ENCODE measurements at regions not wholly inside any gene's neighbourhood (a gene's known extent, or its start where the extent isn't known, plus 50 kb on each side); places are given as distances from the start of the nearest gene placed in this dataset.

DNA sequence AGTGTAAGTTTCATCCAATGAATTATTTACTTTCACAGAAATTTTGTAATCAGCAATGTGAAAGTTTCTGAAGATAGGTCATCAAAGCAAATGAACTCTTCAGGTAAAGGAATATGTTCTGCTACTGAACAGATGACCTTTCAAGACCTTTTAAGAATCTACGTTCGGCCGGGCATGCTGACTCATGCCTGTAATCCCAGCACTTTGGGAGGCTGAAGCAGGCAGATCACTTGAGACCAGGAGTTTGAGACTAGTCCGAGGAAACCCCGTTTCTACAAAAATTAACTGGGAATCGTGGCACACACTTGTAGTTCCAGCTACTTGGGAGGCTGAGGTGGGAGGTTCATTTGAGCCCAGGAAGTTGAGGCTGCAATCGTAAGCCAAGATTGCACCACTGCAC is 578.4 kb upstream of the COX7C start:
- no peaks in the 10 kb centered on the region for H3K79me2 ChIP-seq (ENCODE audit: low read depth)
- Mint-ChIP-seq H3K27ac (no peak overlapping the region), H3K27me3 (ENCODE audit: insufficient read depth, low read depth) (no peaks in the 10 kb centered on the region), H3K4me3 (no peak overlapping the region), H3K36me3 (no peaks in the 10 kb centered on the region), H3K9me3 (no peaks in the 10 kb centered on the region), H3K4me1 (no peaks in the 10 kb centered on the region)
- TF ChIP-seq EZH2phosphoT487 (IDR thresholded peaks at IDR 0.05) (no peak), EZH2 (IDR thresholded peaks at IDR 0.05) (no peak)
- TF ChIP-seq, protein P1, sequence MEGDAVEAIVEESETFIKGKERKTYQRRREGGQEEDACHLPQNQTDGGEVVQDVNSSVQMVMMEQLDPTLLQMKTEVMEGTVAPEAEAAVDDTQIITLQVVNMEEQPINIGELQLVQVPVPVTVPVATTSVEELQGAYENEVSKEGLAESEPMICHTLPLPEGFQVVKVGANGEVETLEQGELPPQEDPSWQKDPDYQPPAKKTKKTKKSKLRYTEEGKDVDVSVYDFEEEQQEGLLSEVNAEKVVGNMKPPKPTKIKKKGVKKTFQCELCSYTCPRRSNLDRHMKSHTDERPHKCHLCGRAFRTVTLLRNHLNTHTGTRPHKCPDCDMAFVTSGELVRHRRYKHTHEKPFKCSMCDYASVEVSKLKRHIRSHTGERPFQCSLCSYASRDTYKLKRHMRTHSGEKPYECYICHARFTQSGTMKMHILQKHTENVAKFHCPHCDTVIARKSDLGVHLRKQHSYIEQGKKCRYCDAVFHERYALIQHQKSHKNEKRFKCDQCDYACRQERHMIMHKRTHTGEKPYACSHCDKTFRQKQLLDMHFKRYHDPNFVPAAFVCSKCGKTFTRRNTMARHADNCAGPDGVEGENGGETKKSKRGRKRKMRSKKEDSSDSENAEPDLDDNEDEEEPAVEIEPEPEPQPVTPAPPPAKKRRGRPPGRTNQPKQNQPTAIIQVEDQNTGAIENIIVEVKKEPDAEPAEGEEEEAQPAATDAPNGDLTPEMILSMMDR (IDR thresholded peaks at IDR 0.05) = no peak
- no peak for DNase-seq (ENCODE audit: low spot score)
- H3K36me3 ChIP-seq = no peaks in the 10 kb centered on the region
- H3K27ac ChIP-seq = no peak overlapping the region
- no peak overlapping the region for H3K4me2 ChIP-seq
- no peak overlapping the region for H2AFZ ChIP-seq (replicated peaks)
- no peaks in the 10 kb centered on the region for H3F3A ChIP-seq (ENCODE audit: low read depth)
- no peaks in the 10 kb centered on the region for H3K4me1 ChIP-seq
- H3K9me3 ChIP-seq (ENCODE audit: low read depth) = no peaks in the 10 kb centered on the region
- no peaks in the 10 kb centered on the region for H4K20me1 ChIP-seq (ENCODE audit: low read depth)
- no peaks in the 10 kb centered on the region for H3K27me3 ChIP-seq
- no peak overlapping the region for H3K4me3 ChIP-seq
- H3K9ac ChIP-seq = no peak overlapping the region

DNA sequence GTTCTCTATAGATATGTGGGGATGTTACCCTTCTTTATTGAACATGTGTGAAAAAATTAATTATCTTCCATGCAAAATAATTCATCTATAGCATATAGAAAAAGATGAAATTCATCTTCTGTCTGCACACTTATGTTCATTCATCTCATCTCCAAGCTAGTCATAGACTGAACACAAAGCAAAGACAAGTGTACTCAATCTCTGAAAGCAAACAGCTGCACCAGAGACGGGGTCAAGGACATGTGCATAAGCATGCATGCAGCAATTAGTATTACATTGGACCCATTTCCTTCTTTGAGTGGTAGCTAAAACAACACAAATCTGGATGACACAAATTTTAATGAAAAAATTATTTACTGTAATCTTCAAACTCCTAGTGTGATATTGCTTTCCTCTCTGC is 547.0 kb upstream of the COX7C start:
- Histone ChIP-seq H3K9me3 (ENCODE audit: low read depth) (no peaks in the 10 kb centered on the region), H3K4me1 (no peaks in the 10 kb centered on the region), H3K79me2 (ENCODE audit: low read depth) (no peaks in the 10 kb centered on the region), H3K27me3 (no peaks in the 10 kb centered on the region), H3F3A (ENCODE audit: low read depth) (no peaks in the 10 kb centered on the region), H3K9ac (no peak overlapping the region), H4K20me1 (ENCODE audit: low read depth) (no peaks in the 10 kb centered on the region), H3K4me2 (no peak overlapping the region), H2AFZ (replicated peaks) (no peak overlapping the region), H3K27ac (no peak overlapping the region), H3K36me3 (no peaks in the 10 kb centered on the region), H3K4me3 (no peak overlapping the region)
- H3K27ac Mint-ChIP-seq = no peak overlapping the region
- no peaks in the 10 kb centered on the region for H3K9me3 Mint-ChIP-seq
- no peak for DNase-seq (ENCODE audit: low spot score)
- no peaks in the 10 kb centered on the region for H3K27me3 Mint-ChIP-seq (ENCODE audit: insufficient read depth, low read depth)
- H3K4me1 Mint-ChIP-seq = peaks cover 3% of the 10 kb centered on the region
- no peak for TF ChIP-seq EZH2phosphoT487 (IDR thresholded peaks at IDR 0.05)
- H3K4me3 Mint-ChIP-seq = no peak overlapping the region
- no peaks in the 10 kb centered on the region for H3K36me3 Mint-ChIP-seq

DNA sequence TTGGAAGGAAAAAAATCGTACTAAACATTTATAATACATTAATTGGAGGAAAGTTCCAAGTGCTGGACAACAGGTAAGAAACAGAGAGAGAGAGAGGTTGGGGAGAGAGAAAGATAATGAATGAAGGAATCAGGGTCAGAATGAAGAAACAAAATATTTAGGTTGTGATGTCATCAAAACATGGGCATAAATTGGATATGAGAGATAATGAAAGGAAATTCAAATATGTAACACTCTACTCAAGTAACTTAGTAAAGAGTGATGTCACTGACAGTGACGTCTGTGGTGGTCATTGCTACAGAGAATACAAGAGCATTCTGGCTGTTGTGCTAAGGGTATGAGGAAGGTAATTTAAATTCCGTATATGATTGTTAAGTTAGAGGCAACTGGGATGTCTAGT is 543.4 kb upstream of the COX7C start:
- Mint-ChIP-seq H3K9me3 (no peaks in the 10 kb centered on the region), H3K4me3 (no peak overlapping the region), H3K36me3 (no peaks in the 10 kb centered on the region), H3K4me1 (peaks cover 3% of the 10 kb centered on the region), H3K27me3 (ENCODE audit: insufficient read depth, low read depth) (no peaks in the 10 kb centered on the region), H3K27ac (no peak overlapping the region)
- Histone ChIP-seq H3K27me3 (no peaks in the 10 kb centered on the region), H4K20me1 (ENCODE audit: low read depth) (no peaks in the 10 kb centered on the region), H3K79me2 (ENCODE audit: low read depth) (no peaks in the 10 kb centered on the region), H3K4me1 (no peaks in the 10 kb centered on the region), H3K4me3 (no peak overlapping the region), H3F3A (ENCODE audit: low read depth) (no peaks in the 10 kb centered on the region), H3K27ac (no peak overlapping the region), H3K4me2 (no peak overlapping the region), H3K36me3 (no peaks in the 10 kb centered on the region), H3K9me3 (ENCODE audit: low read depth) (no peaks in the 10 kb centered on the region), H2AFZ (replicated peaks) (no peak overlapping the region), H3K9ac (no peak overlapping the region)
- TF ChIP-seq EZH2 (IDR thresholded peaks at IDR 0.05) (no peak), EZH2phosphoT487 (IDR thresholded peaks at IDR 0.05) (no peak)
- TF ChIP-seq, protein P1 (IDR thresholded peaks at IDR 0.05) = no peak
- no peak for DNase-seq (ENCODE audit: low spot score)

DNA sequence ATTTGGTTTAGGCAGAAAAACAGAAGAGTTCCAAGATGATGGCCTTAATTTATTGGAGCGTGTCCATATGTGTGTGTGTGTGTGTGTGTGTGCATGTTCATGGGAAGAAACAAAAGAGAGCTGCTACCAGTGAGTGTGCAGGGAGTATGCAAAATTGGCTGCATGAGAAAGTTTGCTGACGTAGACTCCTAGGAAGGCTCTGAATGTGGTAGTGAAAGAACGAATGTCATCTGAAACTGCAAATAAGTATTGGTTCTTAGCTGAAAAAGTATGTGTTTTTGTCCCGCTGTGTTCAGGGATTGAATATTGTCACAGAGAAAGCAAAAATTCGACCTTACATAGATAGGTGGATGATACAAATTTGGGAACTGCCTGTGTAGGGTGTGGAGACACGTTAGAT is 542.6 kb upstream of the COX7C start:
- Mint-ChIP-seq H3K4me3 (no peak overlapping the region), H3K36me3 (no peaks in the 10 kb centered on the region), H3K9me3 (no peaks in the 10 kb centered on the region), H3K27me3 (ENCODE audit: insufficient read depth, low read depth) (no peaks in the 10 kb centered on the region), H3K27ac (no peak overlapping the region), H3K4me1 (no peaks in the 10 kb centered on the region)
- Histone ChIP-seq H3K9me3 (ENCODE audit: low read depth) (no peaks in the 10 kb centered on the region), H3K4me3 (no peak overlapping the region), H3K36me3 (no peaks in the 10 kb centered on the region), H4K20me1 (ENCODE audit: low read depth) (no peaks in the 10 kb centered on the region), H3K4me1 (no peaks in the 10 kb centered on the region), H3K4me2 (no peak overlapping the region), H3K27me3 (no peaks in the 10 kb centered on the region), H3K9ac (no peak overlapping the region), H3K79me2 (ENCODE audit: low read depth) (no peaks in the 10 kb centered on the region), H3K27ac (no peak overlapping the region), H2AFZ (replicated peaks) (no peak overlapping the region), H3F3A (ENCODE audit: low read depth) (no peaks in the 10 kb centered on the region)
- DNase-seq (ENCODE audit: low spot score) = no peak
- TF ChIP-seq, protein P1 (IDR thresholded peaks at IDR 0.05) = no peak
- TF ChIP-seq EZH2phosphoT487 (IDR thresholded peaks at IDR 0.05) = no peak
- TF ChIP-seq EZH2 (IDR thresholded peaks at IDR 0.05) = no peak

All from neural progenitor cell (in vitro differentiated cells).